ENCODE measurements at regions not wholly inside any gene's neighbourhood (a gene's known extent, or its start where the extent isn't known, plus 50 kb on each side); places are given as distances from the start of the nearest gene placed in this dataset.

DNA sequence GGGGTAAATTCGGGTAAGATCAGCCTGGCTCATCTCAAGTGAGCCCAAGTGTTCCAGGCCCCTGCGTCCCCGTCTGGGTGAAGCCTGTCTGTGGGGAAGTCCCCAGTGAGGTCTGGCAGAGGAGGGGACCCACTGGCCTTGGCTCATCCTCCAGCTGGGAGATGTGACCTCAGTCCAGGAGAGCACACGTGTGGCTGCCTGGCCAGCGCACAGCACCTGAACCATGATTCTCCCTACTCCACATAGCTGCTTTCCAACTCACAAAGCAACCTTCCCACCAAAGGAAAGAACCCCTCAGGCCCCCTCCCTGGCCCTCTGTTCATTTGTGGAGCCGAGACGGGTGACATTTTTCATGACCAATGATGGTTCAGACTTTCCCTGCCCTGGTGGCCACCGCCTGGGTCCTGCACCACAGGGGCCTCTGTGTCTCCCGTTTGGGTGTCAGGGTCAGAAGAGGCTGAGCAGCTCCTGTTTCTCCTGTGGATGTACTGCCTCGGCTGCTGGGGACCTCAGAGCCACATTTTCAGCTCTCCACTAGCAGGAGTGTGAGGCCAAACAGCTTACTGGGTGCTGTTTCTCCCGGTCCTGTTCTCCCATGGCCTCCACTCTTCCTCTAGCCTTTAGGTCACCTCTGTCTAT, 111.4 kb downstream of the CPZ start:
- TF ChIP-seq EZH2 (IDR thresholded peaks at IDR 0.05; ENCODE audit: borderline replicate concordance, low read depth, low read length, poor library complexity, severe bottlenecking), result no peak
- TF ChIP-seq, protein P1, sequence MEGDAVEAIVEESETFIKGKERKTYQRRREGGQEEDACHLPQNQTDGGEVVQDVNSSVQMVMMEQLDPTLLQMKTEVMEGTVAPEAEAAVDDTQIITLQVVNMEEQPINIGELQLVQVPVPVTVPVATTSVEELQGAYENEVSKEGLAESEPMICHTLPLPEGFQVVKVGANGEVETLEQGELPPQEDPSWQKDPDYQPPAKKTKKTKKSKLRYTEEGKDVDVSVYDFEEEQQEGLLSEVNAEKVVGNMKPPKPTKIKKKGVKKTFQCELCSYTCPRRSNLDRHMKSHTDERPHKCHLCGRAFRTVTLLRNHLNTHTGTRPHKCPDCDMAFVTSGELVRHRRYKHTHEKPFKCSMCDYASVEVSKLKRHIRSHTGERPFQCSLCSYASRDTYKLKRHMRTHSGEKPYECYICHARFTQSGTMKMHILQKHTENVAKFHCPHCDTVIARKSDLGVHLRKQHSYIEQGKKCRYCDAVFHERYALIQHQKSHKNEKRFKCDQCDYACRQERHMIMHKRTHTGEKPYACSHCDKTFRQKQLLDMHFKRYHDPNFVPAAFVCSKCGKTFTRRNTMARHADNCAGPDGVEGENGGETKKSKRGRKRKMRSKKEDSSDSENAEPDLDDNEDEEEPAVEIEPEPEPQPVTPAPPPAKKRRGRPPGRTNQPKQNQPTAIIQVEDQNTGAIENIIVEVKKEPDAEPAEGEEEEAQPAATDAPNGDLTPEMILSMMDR (conservative IDR thresholded peaks at IDR 0.05; ENCODE audit: low read depth, low read length), result no peak

Data from A673 (cell line).